GM12892 (cell line): ENCODE measurements at regions not wholly inside any gene's neighbourhood (a gene's known extent, or its start where the extent isn't known, plus 50 kb on each side); places are given as distances from the start of the nearest gene placed in this dataset.

Experiments
- POLR2A ChIP-seq: IDR thresholded peaks from 2 replicates; pipeline ENCODE4 v1.6.1; 2011; ENCODE audit warnings: low read depth, low read length, control low read depth
- POLR2AphosphoS5 ChIP-seq: IDR thresholded peaks from 2 replicates; pipeline ENCODE4 v1.6.1; 2011; ENCODE audit warnings: low read depth, low read length, control low read depth
- TAF1 ChIP-seq: IDR thresholded peaks from 2 replicates; pipeline ENCODE4 v1.6.1; 2011; ENCODE audit warnings: low read depth, mild to moderate bottlenecking, control low read depth, low read length, borderline replicate concordance

DNA sequence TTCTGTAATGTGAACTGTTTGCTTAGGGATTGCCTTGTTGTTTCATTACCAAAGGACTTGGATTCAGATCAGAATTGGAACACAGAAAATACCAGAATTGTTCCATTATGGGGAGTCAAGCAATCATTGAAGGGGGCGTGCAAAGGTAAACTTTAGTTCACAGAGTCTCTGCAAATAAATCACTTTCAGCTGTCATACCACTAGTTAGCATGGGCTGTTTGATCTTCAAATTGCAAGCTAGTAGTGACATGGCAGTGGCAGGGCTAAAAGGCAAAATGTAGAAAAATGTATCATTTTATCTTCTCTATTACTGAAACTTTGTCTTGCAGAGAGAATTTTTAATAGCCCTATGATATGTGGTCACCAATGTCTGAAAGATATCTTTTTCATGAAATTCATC, 483.2 kb upstream of the NRSN1 start:
- TF ChIP-seq POLR2A (no peak), POLR2AphosphoS5 (no peak), TAF1 (no peak)
